Astrocyte of the cerebellum (primary cell): ENCODE measurements at regions not wholly inside any gene's neighbourhood (a gene's known extent, or its start where the extent isn't known, plus 50 kb on each side); places are given as distances from the start of the nearest gene placed in this dataset.

Source experiments
- DNase-seq: peaks from one replicate; pipeline ENCODE4 v3.0.0-alpha.2; 2011; ENCODE audit warnings: low read depth
- H3K4me3 ChIP-seq: 2 replicates; pipeline ENCODE4 v1.5.1; 2011; ENCODE audit warnings: mild to moderate bottlenecking, low read depth, low read length, moderate library complexity
- in situ Hi-C: cut with HindIII; loops from 2 replicates; pipeline ENCODE4 v1.10.0; 2017; ENCODE audit warnings: low sequenced_read_pairs
- TF ChIP-seq, protein P1 (sequence below): IDR thresholded peaks from 2 replicates; pipeline ENCODE4 v1.5.1; 2012; ENCODE audit warnings: low read length, low read depth, moderate library complexity, mild to moderate bottlenecking; ENCODE audit errors: missing control alignments

DNA sequence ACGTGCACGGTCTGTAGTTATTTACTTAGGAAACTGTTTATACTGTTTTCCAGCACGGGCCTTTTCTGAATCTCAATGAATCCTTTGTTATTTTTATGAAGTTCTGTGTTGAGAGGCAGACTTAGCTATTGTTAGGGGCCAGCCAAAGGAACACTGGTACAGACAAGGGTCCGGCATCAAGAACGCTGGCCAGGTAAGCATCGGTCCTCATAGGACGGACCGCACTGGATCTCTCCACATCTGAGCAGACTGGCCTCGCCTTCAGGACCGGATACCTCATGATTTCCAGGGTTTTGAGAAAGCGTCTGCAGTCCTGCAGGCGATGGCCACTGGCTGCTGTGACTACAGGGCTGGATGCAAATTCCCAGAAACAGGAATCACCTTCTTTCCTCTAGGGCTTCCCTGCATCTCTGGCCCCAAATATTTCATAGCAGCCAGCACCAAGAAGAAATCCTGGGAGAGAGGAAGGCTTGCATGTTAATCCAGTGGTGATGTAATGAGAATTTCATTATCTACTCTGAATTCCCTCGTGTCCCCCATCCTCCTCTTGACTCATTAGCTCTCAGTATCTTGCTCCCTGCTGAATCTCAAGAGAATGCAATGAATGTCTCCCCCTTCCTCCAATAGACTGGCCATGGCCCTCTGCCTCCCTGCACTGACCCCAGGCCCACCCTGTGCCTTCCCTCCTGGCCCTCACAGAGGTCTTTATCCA lies 325.4 kb upstream of the NPVF start:
- DNase-seq = no peak
- TF ChIP-seq, protein P1, sequence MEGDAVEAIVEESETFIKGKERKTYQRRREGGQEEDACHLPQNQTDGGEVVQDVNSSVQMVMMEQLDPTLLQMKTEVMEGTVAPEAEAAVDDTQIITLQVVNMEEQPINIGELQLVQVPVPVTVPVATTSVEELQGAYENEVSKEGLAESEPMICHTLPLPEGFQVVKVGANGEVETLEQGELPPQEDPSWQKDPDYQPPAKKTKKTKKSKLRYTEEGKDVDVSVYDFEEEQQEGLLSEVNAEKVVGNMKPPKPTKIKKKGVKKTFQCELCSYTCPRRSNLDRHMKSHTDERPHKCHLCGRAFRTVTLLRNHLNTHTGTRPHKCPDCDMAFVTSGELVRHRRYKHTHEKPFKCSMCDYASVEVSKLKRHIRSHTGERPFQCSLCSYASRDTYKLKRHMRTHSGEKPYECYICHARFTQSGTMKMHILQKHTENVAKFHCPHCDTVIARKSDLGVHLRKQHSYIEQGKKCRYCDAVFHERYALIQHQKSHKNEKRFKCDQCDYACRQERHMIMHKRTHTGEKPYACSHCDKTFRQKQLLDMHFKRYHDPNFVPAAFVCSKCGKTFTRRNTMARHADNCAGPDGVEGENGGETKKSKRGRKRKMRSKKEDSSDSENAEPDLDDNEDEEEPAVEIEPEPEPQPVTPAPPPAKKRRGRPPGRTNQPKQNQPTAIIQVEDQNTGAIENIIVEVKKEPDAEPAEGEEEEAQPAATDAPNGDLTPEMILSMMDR = no peak
- in situ Hi-C loops = loop anchor here (5.0 kb wide), 1 partner anchor 51 kb away; no protein-coding TSS in a partner anchor
- H3K4me3 ChIP-seq = no peak overlapping the region

DNA sequence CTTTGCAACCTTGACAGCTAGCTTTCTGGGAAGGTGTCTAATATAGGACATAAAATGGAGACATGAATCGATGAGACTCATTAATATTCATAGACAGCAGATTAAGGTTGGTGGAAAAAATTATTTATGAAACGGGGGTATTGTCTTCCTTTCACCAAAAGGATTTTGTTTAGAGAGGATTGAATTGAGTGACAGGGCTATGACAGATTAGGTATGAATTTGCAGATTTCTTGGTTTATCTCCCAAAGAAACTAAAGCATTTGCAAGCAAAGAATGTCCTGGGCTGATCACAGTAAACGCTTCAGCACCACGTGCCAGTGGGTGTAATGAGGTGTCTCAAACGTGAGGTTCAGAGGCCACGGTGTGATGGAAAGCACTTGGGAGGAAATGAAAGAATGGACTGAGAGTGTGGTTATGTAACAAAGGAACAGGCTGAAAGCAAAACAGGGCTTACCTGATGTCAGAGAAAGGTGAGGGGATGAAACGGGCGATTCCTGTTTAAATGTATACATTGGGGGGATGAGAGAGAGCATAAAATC lies 329.2 kb upstream of the NPVF start:
- no peak for DNase-seq
- in situ Hi-C loops = no loop called here
- TF ChIP-seq, protein P1 = no peak
- no peak overlapping the region for H3K4me3 ChIP-seq

DNA sequence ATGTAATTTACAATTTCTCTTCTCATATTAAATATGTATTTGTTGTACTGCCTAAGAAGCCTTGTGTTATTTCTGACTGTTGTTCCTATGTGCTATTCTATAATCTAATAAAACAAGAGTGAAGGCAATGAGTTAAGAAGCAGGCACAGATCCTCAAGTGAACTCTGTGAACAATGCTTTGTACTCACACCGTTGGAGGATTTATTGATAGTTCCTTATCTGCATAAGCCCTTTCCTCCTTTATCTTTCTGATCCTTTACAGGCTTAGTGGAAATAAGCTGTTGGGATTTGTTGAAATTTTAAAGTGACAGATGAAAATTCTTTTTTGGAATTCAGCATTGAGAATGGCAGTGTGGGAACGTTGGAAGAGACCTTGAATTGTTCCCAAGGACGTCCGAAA lies 329.6 kb upstream of the NPVF start:
- no peak overlapping the region for H3K4me3 ChIP-seq
- no peak for DNase-seq
- TF ChIP-seq, protein P1 = no peak
- in situ Hi-C loops = no loop called here

DNA sequence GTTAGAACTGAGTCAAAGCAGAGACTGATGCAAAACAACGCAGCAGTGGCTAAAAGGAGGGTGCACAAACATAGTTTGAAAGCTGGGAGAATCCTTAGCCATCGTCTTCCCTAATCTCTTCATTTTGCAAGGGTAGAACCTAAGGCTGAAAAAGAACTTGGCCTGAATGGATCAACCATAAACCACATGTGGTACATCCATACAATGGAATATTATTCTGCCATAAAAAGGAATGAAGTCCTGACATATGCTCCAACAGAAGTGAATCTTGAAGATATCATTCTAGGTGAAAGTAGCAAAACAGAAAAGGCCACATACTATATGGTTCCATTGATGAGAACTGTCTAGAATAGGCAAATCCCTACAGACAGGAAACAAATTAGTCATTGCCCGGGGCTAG lies 330.3 kb upstream of the NPVF start:
- TF ChIP-seq, protein P1 = no peak
- in situ Hi-C loops = no loop called here
- no peak overlapping the region for H3K4me3 ChIP-seq
- no peak for DNase-seq

DNA sequence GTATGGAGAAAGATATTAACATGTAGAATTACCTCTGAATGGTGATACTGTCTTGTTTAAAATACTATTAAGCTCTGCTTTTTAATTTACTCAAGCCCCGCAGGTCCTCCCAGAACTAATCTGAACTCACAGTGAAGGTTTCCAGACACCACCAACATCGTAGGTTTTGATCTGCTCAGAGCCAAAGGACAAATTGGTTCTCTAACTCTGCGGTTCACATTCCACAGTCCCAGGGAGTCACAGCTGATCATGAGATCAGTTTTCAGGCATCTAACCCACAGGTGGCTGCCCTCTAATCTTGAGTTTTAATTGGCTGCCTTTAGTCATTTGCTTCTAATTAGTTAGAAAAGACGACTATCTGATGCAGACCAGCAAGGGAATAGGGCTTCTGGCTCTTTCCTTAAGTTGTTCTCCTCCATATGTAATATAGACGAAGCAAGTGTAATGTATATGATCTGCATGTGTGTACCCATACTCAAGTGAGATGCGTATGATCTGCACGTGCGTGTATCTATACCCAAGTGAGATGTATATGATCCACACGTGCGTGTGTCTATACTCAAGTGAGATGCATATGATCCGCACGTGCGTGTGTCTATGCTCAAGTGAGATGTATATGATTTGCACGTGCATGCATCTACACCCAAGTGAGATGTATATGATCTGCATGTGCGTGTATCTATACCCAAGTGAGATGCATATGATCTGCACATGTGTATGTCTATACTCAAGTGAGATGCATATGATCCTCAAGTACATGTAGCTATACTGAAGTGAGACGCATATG lies 331.5 kb upstream of the NPVF start:
- no peak for DNase-seq
- TF ChIP-seq, protein P1 = no peak
- in situ Hi-C loops = no loop called here
- H3K4me3 ChIP-seq = no peak overlapping the region

DNA sequence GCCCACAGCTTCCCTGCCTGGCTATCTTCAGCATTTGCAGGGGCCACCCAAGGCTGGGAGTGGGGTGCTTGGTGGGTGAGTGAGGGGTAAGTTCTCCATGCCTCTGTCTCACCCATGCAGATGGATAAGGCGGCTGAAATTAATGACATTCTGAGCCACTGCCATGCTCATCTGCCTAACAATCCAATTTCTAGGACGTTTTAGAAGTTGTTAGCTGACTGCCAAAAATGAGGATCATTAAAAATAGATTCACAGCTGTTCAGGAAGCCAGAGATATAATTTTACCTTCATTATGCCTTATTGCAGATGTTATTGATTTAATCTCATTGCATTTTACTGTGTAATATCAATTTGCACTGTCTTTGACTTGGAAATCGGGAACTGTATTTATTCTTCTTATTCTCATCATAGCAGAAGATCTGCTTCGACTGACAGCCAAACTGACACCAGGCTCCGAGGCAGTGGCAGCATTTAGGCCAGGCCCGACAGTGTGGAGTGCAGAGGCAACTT lies 334.4 kb upstream of the NPVF start:
- H3K4me3 ChIP-seq = no peak overlapping the region
- no peak for DNase-seq
- TF ChIP-seq, protein P1 = no peak
- in situ Hi-C loops = no loop called here
